ENCODE measurements at regions not wholly inside any gene's neighbourhood (a gene's known extent, or its start where the extent isn't known, plus 50 kb on each side); places are given as distances from the start of the nearest gene placed in this dataset.

- ATAC-seq (ENCODE audit: insufficient read depth, low FRiP score) (no peak), DNase-seq (peak; percentile 24 to 61 (median 46))
- 53 to 62% methylated on average over 9 of the region's 9 CpGs for WGBS, 2 donors
These were observed 302.7 kb upstream of the TNP1 start for GRCh38 chr2:217162533-217162932.

DNA sequence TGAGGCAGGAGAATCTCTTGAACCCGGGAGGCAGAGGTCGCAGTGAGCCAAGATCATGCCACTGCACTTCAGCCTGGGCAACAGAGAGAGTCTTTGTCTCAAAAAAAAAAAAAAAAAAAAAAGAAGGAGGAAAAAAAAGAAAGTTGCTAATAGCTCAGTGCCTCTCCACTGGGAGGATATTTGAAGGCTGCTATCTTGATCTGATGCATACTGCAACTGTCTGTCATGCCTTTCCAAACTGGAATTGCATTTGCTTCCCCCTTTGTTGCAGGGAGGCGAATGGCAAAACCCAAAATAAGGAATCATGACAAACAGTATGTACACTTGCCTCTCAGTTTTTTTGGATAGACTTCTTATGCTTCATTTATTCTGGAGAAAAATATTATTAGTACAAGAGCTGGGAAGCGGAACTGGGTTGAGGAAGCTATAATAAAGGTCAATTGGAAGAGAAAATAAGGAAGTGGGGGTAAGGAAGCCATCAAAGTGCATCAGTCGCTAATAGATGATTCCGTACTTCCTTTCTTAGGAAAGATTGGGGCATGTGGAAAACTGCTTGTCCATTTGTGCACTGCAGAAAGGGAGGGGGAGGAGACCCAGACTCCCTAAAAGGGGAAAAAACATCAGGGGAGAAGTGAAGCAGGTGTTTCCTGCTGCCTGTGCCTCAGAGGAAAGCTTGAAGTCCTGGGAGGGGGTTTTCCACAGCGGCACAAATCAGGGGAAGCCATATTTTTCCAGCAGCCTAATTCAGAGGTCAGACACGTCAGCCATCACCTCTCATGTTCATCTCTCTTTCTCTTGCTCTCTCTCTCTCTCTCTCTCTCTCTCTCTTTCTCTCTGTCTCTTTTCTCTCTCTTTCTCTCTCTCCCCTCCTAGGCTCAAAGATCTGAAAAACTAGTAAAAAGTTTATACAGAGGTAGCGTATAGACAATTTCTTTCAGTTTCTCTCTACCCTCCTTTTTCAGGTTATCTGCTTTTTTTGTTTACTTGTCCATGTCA lies 301.4 kb upstream of the TNP1 start:
- peaks cover 0 to 5% (median 2%) of the 10 kb centered on the region in 5 donors for H3K4me1 ChIP-seq (ENCODE audit: control insufficient read depth in 5 of 5, insufficient read depth in 5 of 5, low read length in 5 of 5)
- DNase-seq: peak in 2 of 3 donors; percentile 48 to 54
- no peaks in the 10 kb centered on the region for H3K27me3 ChIP-seq (ENCODE audit: control insufficient read depth in 3 of 3, insufficient read depth in 3 of 3, low read length in 2 of 3)
- H3K27ac ChIP-seq (ENCODE audit: low read depth in 1 of 2, low read length in 1 of 2): no peak overlapping the region
- H3K36me3 ChIP-seq (ENCODE audit: control insufficient read depth in 4 of 4, insufficient read depth in 4 of 4, low read length in 4 of 4): no peaks in the 10 kb centered on the region
- H3K4me3 ChIP-seq: no peak overlapping the region
- H3K9ac ChIP-seq (ENCODE audit: insufficient read depth in 1 of 2, low read length in 2 of 2): no peak overlapping the region
- H3K9me3 ChIP-seq (ENCODE audit: control insufficient read depth in 4 of 4, insufficient read depth in 3 of 4, low read length in 3 of 4): no peaks in the 10 kb centered on the region
- TF ChIP-seq, protein P1, sequence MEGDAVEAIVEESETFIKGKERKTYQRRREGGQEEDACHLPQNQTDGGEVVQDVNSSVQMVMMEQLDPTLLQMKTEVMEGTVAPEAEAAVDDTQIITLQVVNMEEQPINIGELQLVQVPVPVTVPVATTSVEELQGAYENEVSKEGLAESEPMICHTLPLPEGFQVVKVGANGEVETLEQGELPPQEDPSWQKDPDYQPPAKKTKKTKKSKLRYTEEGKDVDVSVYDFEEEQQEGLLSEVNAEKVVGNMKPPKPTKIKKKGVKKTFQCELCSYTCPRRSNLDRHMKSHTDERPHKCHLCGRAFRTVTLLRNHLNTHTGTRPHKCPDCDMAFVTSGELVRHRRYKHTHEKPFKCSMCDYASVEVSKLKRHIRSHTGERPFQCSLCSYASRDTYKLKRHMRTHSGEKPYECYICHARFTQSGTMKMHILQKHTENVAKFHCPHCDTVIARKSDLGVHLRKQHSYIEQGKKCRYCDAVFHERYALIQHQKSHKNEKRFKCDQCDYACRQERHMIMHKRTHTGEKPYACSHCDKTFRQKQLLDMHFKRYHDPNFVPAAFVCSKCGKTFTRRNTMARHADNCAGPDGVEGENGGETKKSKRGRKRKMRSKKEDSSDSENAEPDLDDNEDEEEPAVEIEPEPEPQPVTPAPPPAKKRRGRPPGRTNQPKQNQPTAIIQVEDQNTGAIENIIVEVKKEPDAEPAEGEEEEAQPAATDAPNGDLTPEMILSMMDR (IDR thresholded peaks at IDR 0.05; ENCODE audit: control extremely low read depth, extremely low read depth): no peak
- no peak for ATAC-seq (ENCODE audit: insufficient read depth, low FRiP score)
- WGBS, 2 donors: 33 to 49% methylated on average over 9 of the region's 9 CpGs

More at GRCh38 chr2:217162533-217162932, 302.7 kb upstream of the TNP1 start:
- H3K4me1 ChIP-seq (ENCODE audit: control insufficient read depth in 5 of 5, insufficient read depth in 5 of 5, low read length in 5 of 5): peaks cover 0 to 5% (median 3%) of the 10 kb centered on the region in 5 donors
- H3K9ac ChIP-seq (ENCODE audit: insufficient read depth in 1 of 2, low read length in 2 of 2): no peak overlapping the region
- H3K27me3 ChIP-seq (ENCODE audit: control insufficient read depth in 3 of 3, insufficient read depth in 3 of 3, low read length in 2 of 3): no peaks in the 10 kb centered on the region
- no peak overlapping the region for H3K4me3 ChIP-seq
- no peak overlapping the region for H3K27ac ChIP-seq (ENCODE audit: low read depth in 1 of 2, low read length in 1 of 2)
- no peaks in the 10 kb centered on the region for H3K36me3 ChIP-seq (ENCODE audit: control insufficient read depth in 4 of 4, insufficient read depth in 4 of 4, low read length in 4 of 4)
- no peaks in the 10 kb centered on the region for H3K9me3 ChIP-seq (ENCODE audit: control insufficient read depth in 4 of 4, insufficient read depth in 3 of 4, low read length in 3 of 4)
- TF ChIP-seq, protein P1 (IDR thresholded peaks at IDR 0.05; ENCODE audit: control extremely low read depth, extremely low read depth): no peak

GRCh38 chr2:217160103-217160743 lies 300.4 kb upstream of the TNP1 start:
- H3K9me3 ChIP-seq (ENCODE audit: control insufficient read depth in 4 of 4, insufficient read depth in 3 of 4, low read length in 3 of 4): no peaks in the 10 kb centered on the region
- no peaks in the 10 kb centered on the region for H3K27me3 ChIP-seq (ENCODE audit: control insufficient read depth in 3 of 3, insufficient read depth in 3 of 3, low read length in 2 of 3)
- no peak for DNase-seq
- H3K4me3 ChIP-seq: no peak overlapping the region
- ATAC-seq (ENCODE audit: insufficient read depth, low FRiP score): no peak
- H3K36me3 ChIP-seq (ENCODE audit: control insufficient read depth in 4 of 4, insufficient read depth in 4 of 4, low read length in 4 of 4): no peaks in the 10 kb centered on the region
- H3K27ac ChIP-seq (ENCODE audit: low read depth in 1 of 2, low read length in 1 of 2): no peak overlapping the region
- no peak overlapping the region for H3K9ac ChIP-seq (ENCODE audit: insufficient read depth in 1 of 2, low read length in 2 of 2)
- H3K4me1 ChIP-seq (ENCODE audit: control insufficient read depth in 5 of 5, insufficient read depth in 5 of 5, low read length in 5 of 5): peaks cover 0 to 5% (median 0%) of the 10 kb centered on the region in 5 donors
- 54 to 71% methylated on average over 4 of the region's 4 CpGs for WGBS, 2 donors
- TF ChIP-seq, protein P1 (IDR thresholded peaks at IDR 0.05; ENCODE audit: control extremely low read depth, extremely low read depth): no peak
